ENCODE measurements at regions not wholly inside any gene's neighbourhood (a gene's known extent, or its start where the extent isn't known, plus 50 kb on each side); places are given as distances from the start of the nearest gene placed in this dataset.

DNA sequence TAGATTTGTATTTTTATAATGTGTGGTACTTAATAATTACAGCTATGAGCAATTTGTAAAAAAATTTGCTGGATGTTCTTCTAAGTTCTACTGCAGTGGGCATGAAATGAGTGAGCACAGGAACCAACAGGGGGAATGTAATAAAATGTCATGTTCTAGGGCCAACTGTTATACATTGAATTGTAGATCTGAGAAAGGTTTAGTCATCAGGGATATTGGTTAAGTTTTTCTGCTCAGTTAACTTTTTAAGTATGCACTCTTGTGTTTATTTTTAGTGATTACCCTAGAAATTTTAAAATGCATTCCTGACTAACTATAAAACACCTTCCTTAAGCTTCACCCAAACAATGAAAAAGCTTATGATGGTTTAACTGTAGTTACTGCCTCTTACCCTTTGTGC lies 101.8 kb downstream of the CAND1 start:
- Histone ChIP-seq H3F3A (ENCODE audit: insufficient read depth) (no peaks in the 10 kb centered on the region), H3K79me2 (ENCODE audit: insufficient read depth, low read length) (no peaks in the 10 kb centered on the region), H3K27ac (ENCODE audit: low read depth, low read length) (no peak overlapping the region), H3K4me3 (ENCODE audit: insufficient read depth, low read length, poor library complexity, severe bottlenecking) (no peak overlapping the region), H3K36me3 (ENCODE audit: low read length) (no peaks in the 10 kb centered on the region; the same call in 1 of the 2 replicates), H3K9ac (ENCODE audit: low read length) (no peak overlapping the region), H3K9me2 (replicated peaks; ENCODE audit: insufficient read depth, low read length) (no peaks in the 10 kb centered on the region), H2AFZ (ENCODE audit: low read depth, low read length, severe bottlenecking) (no peak overlapping the region), H4K20me1 (ENCODE audit: low read depth, low read length) (no peaks in the 10 kb centered on the region), H3K4me2 (ENCODE audit: low read depth, low read length, poor library complexity, severe bottlenecking) (no peak overlapping the region), H3K9me3 (ENCODE audit: insufficient read depth, low read length) (no peaks in the 10 kb centered on the region), H3K27me3 (ENCODE audit: low read length) (no peaks in the 10 kb centered on the region)
- no peak for TF ChIP-seq EZH2phosphoT487 (conservative IDR thresholded peaks at IDR 0.05; ENCODE audit: low read length)
- TF ChIP-seq, protein P1, sequence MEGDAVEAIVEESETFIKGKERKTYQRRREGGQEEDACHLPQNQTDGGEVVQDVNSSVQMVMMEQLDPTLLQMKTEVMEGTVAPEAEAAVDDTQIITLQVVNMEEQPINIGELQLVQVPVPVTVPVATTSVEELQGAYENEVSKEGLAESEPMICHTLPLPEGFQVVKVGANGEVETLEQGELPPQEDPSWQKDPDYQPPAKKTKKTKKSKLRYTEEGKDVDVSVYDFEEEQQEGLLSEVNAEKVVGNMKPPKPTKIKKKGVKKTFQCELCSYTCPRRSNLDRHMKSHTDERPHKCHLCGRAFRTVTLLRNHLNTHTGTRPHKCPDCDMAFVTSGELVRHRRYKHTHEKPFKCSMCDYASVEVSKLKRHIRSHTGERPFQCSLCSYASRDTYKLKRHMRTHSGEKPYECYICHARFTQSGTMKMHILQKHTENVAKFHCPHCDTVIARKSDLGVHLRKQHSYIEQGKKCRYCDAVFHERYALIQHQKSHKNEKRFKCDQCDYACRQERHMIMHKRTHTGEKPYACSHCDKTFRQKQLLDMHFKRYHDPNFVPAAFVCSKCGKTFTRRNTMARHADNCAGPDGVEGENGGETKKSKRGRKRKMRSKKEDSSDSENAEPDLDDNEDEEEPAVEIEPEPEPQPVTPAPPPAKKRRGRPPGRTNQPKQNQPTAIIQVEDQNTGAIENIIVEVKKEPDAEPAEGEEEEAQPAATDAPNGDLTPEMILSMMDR (IDR thresholded peaks at IDR 0.05; ENCODE audit: insufficient read depth, low read length, poor library complexity, severe bottlenecking): no peak

GRCh38 chr12:67377021-67377420 lies 107.9 kb downstream of the CAND1 start:
- Histone ChIP-seq H3K79me2 (ENCODE audit: insufficient read depth, low read length) (no peaks in the 10 kb centered on the region), H3K36me3 (ENCODE audit: low read length) (no peaks in the 10 kb centered on the region; the same call in 1 of the 2 replicates), H3K27me3 (ENCODE audit: low read length) (no peaks in the 10 kb centered on the region), H3K9ac (ENCODE audit: low read length) (no peak overlapping the region), H3K4me2 (ENCODE audit: low read depth, low read length, poor library complexity, severe bottlenecking) (no peak overlapping the region), H2AFZ (ENCODE audit: low read depth, low read length, severe bottlenecking) (no peak overlapping the region), H3K27ac (ENCODE audit: low read depth, low read length) (no peak overlapping the region), H3K9me2 (replicated peaks; ENCODE audit: insufficient read depth, low read length) (no peaks in the 10 kb centered on the region), H3K9me3 (ENCODE audit: insufficient read depth, low read length) (no peaks in the 10 kb centered on the region), H4K20me1 (ENCODE audit: low read depth, low read length) (no peaks in the 10 kb centered on the region), H3K4me3 (ENCODE audit: insufficient read depth, low read length, poor library complexity, severe bottlenecking) (no peak overlapping the region), H3F3A (ENCODE audit: insufficient read depth) (no peaks in the 10 kb centered on the region)
- TF ChIP-seq, protein P1 (IDR thresholded peaks at IDR 0.05; ENCODE audit: insufficient read depth, low read length, poor library complexity, severe bottlenecking): no peak
- no peak for TF ChIP-seq EZH2phosphoT487 (conservative IDR thresholded peaks at IDR 0.05; ENCODE audit: low read length)

DNA sequence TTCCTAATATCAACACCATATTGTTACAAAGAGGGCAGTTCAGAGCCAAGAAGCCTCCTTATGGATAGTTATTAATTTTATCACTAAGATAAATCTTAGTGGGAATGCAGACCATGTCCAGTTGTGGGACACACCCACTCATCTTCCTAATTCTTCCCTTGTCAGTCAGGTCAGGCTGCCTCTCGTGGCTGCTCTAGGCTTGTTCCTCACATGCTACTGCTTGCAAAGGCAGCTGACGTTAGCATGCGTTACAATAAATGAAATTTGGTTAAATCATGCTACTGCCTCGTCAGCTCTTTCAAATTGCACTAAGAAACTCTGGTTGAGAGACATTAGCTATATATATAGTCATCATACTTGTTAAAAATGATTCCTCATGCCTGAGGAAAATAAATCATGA lies 108.4 kb downstream of the CAND1 start:
- Histone ChIP-seq H3K27ac (ENCODE audit: low read depth, low read length) (no peak overlapping the region), H2AFZ (ENCODE audit: low read depth, low read length, severe bottlenecking) (no peak overlapping the region), H3K9ac (ENCODE audit: low read length) (no peak overlapping the region), H3F3A (ENCODE audit: insufficient read depth) (no peaks in the 10 kb centered on the region), H3K36me3 (ENCODE audit: low read length) (no peaks in the 10 kb centered on the region), H3K4me3 (ENCODE audit: insufficient read depth, low read length, poor library complexity, severe bottlenecking) (no peak overlapping the region), H3K27me3 (ENCODE audit: low read length) (no peaks in the 10 kb centered on the region), H3K9me3 (ENCODE audit: insufficient read depth, low read length) (no peaks in the 10 kb centered on the region), H4K20me1 (ENCODE audit: low read depth, low read length) (no peaks in the 10 kb centered on the region), H3K9me2 (replicated peaks; ENCODE audit: insufficient read depth, low read length) (no peaks in the 10 kb centered on the region), H3K79me2 (ENCODE audit: insufficient read depth, low read length) (no peaks in the 10 kb centered on the region), H3K4me2 (ENCODE audit: low read depth, low read length, poor library complexity, severe bottlenecking) (no peak overlapping the region)
- TF ChIP-seq, protein P1 (IDR thresholded peaks at IDR 0.05; ENCODE audit: insufficient read depth, low read length, poor library complexity, severe bottlenecking): no peak
- TF ChIP-seq EZH2phosphoT487 (conservative IDR thresholded peaks at IDR 0.05; ENCODE audit: low read length): no peak
